ENCODE measurements at regions not wholly inside any gene's neighbourhood (a gene's known extent, or its start where the extent isn't known, plus 50 kb on each side); places are given as distances from the start of the nearest gene placed in this dataset.

GRCh38 chr12:75581515-75581914, 70.1 kb upstream of the KRR1 start:
- no peak for DNase-seq

- DNase-seq = no peak
Observed at GRCh38 chr12:75579552-75579951, 68.1 kb upstream of the KRR1 start.

GRCh38 chr12:75578546-75578945, 67.1 kb upstream of the KRR1 start:
- DNase-seq = no peak

- DNase-seq = no peak
Observed at GRCh38 chr12:75577812-75578211, 66.4 kb upstream of the KRR1 start.

- DNase-seq = no peak
Observed at GRCh38 chr12:75571656-75572205, 60.3 kb upstream of the KRR1 start.

GRCh38 chr12:75571204-75571603, 59.8 kb upstream of the KRR1 start:
- DNase-seq = peak; percentile 8

- DNase-seq = no peak
Observed at GRCh38 chr12:75568801-75569200, 57.4 kb upstream of the KRR1 start.

- DNase-seq = no peak
Observed at GRCh38 chr12:75568393-75568792, 57.0 kb upstream of the KRR1 start.

- DNase-seq = no peak
Observed at GRCh38 chr12:75565795-75566194, 54.4 kb upstream of the KRR1 start.

- no peak for DNase-seq
Observed at GRCh38 chr12:75564852-75565251, 53.4 kb upstream of the KRR1 start.

- DNase-seq = no peak
Observed at GRCh38 chr12:75564398-75564797, 53.0 kb upstream of the KRR1 start.

GRCh38 chr12:75563351-75563750, 51.9 kb upstream of the KRR1 start:
- no peak for DNase-seq

- no peak for DNase-seq
Observed at GRCh38 chr12:75561921-75562320, 50.5 kb upstream of the KRR1 start.
